Sigmoid colon (tissue), 3 donors: ENCODE measurements at regions not wholly inside any gene's neighbourhood (a gene's known extent, or its start where the extent isn't known, plus 50 kb on each side); places are given as distances from the start of the nearest gene placed in this dataset.

ENCODE experiments used
- CTCF ChIP-seq, 4 experiments: fragments of 450-650 bp in 3 of 4; fragments of 200-600 bp in 1 of 4; IDR thresholded peaks; one replicate each; pipeline ENCODE4 v1.5.1; 2016 to 2019; ENCODE audit warnings: antibody characterized with exemption in 4 of 4, mild to moderate bottlenecking in 3 of 4, moderate library complexity in 2 of 4
- POLR2A ChIP-seq, 2 donors: fragments of 450-650 bp; IDR thresholded peaks; one replicate each; pipeline ENCODE4 v1.6.1; 2016; ENCODE audit warnings: antibody characterized with exemption in 2 of 2, mild to moderate bottlenecking in 2 of 2, moderate library complexity in 2 of 2

GRCh38 chr2:140108706-140109475 lies 1328.7 kb upstream of the NXPH2 start:
- no peak for TF ChIP-seq CTCF (IDR thresholded peaks at IDR 0.05)
- no peak for TF ChIP-seq POLR2A (IDR thresholded peaks at IDR 0.05)
